GM19467 (cell line): ENCODE measurements at regions not wholly inside any gene's neighbourhood (a gene's known extent, or its start where the extent isn't known, plus 50 kb on each side); places are given as distances from the start of the nearest gene placed in this dataset.
A peak's percentile ranks its signal among the peaks of the same experiment; 100 is the strongest.

ENCODE experiments used
- ATAC-seq: cut with Tn5 transposase; IDR thresholded peaks from one replicate; pipeline ENCODE4 v1.9.1; 2021; ENCODE audit warnings: mild to moderate bottlenecking, moderate library complexity; ENCODE audit not compliant: unreplicated experiment

DNA sequence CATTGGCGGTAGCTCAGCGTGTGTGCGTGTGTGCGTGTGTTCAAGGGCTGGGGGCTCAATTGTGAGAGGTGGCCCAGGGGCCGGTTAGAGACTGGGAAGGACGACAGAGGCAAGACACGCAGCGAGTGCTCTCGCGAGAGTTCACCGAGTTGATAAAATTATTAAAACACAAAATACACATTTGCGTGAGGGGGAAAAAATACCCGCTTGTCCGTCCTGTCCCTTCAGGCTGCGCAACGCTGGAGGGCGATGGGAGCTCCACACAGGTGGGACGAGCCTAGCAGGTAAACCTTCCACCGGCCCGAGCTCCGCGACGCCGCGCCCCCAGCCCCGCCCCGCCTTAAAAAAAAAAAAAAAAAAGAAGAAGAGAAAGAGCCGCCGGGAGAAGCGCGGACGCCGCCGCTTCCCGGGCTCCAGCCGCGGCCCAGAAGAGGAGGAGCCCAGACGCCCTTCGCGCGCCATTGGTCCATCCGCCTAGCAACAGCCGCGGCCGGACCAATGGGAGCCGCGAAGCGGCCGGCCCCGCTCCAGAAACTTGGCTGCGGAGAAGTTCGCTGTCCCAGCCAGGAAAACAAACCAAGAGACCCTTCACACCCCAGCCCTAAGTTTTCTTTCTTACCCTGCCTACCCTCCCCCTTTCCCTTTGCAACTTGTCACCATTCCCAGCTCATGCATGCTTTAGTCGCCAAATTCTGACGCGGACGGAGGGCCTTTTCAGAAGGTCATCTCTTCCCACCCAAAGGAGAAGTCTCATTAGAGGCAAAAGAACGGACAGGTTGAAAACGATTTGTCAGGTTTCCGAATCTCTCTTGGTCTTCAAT lies 169.9 kb upstream of the MAF start:
- peak; percentile 100 for ATAC-seq

DNA sequence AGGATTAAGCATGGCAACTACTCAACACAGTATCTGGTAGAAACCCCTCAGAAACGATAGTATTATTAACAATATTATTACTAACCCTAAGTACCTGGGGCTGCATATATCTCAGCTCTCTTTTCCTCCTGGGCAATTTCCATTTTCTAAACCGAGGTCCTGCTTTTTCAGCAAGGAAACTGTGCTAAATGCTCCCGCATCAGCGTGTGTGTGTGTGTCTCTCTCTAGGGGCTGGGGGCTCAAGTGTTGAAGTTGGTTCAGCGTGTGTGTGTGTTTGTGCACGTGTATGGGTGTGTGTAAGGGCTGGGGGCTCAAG lies 169.3 kb upstream of the MAF start:
- no peak for ATAC-seq

DNA sequence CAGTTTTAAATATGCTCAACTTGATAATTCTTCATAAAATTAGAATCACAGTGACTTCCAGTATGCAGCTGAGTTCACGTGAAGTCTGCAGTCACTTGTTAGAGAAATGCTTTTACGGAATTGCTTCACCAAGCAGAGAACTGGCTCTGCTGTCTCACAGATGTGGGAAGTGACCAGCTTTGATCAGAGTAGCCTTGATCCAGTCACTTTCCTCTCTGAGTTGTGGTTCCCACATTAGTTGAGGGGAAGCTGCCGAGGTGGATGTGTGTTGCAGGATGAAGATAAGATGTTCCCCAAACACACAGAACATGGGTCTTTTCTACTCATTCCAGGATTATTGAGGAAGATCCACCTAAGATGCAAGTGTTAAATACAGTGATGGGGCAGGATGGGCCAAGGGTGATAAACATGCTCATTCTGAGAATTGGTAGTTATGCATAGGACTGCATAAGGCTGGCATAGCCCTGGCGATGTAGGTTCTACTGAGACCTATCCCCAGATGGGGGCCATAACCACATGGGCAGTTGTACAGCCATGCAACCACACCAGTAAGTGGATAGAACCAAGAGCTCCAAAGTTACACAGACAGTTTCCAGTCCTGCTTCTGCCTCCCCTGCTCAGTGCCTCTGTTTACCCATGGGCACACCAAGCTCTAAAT lies 168.9 kb upstream of the MAF start:
- no peak for ATAC-seq

DNA sequence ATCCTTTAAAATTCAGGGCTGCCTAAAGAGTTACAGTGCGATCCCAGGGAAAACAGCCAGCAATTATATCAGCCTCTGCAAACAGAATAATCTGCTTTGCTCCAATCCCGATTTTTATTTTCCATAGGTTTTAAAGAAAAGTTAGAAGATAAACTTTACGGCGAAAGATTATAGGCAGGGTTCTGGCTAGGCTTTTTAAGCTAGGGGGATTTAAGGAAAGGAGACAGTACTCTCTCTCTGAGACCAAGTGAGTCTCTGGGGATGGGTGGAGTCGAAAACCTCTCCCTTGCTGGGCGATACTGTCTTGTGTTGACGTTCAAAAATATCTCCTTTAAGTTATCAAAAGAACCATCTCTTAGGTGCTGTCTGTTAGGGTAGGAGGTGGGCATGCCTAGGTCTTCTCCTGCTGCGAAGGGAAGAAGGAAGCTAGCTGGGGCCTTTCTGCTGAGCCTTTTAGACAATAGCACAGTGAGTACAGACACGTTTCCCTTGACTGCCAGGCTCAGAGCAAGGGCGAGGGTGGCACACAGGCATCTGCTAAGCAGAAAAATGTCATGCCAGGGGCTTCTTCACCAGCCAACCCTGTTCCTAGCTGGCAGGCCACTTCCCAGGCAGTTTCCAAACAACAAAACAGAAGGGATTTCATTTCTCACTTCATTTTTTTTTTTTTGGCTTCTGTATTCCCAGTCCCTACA lies 167.9 kb upstream of the MAF start:
- ATAC-seq, result no peak

DNA sequence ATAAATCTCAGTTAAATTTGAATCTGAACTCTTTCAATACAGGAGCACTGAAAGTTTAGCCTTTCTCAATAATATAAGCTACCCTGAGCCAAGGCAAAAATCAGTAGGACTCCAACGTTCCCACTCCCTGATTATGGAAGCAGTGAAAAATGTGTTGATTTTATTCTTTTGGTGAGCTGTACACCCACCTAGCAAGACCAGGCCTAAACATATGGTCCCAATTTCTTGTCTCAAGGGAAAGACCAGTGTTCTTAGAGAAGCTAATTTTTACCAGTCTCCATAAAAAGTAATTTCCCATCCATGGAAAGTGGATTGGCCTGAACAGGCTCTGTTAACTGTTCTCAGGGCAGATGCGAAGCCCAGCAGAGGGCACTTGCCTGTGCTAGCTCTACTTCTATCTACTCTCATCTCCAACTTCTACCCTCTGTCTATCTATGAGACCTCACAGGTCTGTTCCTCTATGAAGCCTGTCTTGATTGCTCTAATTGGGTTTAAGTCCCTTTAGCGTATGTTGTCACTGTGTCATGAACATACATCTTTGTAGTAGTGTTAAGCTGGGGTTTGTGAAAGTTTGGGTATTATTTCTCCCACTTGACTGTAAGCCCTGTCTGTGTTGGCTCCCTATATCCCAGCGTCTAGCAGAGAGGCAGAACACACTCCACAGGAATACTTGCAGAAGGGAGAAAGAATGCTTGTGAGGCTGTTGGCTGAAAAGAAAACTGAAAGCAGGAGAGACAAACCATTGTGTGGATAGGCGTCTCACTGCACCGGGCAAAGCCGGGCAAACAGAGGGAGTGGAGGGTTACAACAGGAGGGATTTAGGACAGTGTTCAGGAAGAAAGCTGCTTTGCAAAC lies 167.1 kb upstream of the MAF start:
- ATAC-seq, result no peak

DNA sequence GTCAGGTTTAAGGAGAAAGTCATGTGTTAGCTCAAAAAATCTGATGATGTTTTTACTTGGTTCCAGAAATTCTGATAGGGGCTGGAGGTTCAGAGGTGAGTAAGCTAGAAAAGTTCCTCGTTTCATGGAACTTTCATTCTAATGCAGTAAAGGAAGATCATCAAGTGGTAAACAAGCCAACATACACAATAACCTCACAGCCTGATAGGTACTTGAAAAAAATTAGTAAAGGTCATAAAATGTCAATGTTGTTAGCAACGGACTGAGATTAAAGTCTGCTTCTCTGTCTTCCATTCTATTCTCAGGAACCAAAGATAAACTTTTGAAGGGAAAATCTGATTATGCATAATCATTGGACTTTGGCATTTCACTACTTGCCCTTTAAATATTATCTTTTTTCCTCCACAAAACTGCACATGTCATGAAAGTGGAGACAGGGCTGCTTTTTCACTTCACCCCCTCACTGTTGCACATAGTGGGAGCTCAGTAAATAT lies 165.4 kb upstream of the MAF start:
- ATAC-seq, result no peak

DNA sequence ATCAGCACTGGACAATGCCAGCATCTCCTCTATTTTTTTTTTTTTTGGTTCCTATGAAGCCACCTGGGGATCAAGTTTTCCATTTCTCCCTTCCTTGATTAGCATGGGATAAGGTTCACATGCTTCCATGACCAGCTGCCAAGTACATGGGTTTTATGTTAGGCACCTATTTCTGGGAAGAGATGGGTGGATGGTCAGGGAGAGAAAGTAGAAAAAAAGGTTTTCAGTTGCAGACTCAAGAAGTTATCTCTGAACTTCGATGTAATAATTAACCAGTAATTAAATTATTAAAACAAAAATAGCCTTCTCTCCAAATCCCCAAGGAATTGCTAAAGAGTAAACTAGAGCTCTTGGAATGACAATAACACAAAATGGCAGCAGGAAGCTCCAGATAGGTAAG lies 164.9 kb upstream of the MAF start:
- ATAC-seq, result no peak

DNA sequence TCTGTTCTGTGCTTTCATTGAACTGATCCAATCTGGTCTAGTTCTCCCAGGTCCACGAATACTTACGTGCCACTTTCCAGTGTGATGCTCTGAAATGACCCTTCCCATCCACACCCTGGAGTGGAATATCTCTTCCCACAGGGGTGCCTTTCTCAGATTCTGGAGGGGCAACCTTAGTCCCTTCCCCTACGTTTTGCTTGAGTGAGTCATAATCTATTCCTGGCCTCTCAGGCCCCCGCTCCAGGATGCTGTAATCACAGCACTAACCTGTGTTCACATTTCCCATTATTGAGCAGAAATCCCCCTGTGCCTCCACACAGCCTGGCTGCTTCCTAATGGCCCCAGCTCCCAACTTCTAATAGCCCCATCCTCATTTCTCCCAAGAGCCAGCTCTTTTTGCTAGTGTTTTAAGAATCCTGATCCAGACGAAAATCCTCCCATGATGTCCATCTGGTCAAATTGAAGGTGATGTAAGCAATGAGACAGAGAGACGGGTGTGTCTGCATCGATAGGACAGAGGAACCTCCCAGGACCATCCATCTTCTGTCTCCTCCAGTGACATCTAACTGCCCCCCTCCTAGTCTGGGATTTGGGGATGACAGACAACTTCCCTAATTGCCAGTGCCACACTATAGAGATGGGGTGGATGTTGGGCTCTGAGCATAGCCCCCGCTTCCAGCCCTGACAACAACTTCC lies 164.0 kb upstream of the MAF start:
- no peak for ATAC-seq

DNA sequence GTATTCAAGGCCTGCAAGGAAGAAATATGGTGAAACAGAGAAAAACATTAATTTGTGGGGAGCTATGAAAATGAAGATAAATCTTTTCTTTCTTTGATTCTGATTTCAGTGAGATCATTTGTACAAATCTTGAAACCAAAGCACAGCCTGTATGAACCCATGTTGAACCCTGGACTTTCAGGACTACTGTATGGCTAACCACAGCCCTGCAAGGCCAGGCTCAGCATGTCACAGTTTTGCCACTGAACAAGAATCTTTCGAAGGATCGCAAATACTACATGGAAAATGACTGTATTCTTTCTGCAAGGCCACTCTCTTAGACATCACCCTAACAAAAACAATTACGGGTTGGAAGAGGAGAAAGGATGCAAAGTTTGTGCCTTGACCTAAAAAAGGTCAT lies 161.7 kb upstream of the MAF start:
- no peak for ATAC-seq

DNA sequence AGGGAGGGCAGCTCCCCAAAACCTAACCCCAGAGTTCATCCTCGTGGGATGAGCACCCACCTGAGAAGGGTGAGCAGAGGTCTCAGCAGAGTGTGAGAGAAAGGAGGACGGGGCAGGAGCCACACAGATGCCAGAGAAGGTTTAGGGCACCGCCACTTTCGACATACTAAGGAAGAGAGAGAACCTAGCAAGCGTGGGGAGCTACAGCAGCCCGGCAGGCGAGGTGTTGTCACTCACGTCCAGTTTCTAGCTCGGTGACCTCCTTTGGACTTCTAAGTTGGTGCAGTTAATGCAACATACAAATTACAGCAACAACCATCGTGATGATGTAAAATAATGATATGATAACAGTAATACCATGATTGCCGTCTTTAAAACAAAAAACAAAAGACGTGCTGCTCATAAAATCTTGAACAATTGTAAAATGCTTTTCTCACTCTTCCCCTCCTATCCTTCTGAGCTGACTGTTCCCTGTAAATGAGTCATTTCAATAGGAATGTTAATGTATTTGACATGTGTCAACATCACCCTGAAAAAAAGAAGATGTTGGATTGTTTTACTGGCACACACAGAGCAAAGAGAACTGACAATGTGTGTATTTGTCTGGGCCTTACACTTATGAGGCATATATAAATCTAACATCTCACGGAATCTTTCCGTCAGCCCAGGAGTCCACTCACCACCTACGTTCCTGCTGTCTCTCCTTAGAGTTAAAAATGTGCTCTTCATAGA lies 158.2 kb upstream of the MAF start:
- no peak for ATAC-seq

DNA sequence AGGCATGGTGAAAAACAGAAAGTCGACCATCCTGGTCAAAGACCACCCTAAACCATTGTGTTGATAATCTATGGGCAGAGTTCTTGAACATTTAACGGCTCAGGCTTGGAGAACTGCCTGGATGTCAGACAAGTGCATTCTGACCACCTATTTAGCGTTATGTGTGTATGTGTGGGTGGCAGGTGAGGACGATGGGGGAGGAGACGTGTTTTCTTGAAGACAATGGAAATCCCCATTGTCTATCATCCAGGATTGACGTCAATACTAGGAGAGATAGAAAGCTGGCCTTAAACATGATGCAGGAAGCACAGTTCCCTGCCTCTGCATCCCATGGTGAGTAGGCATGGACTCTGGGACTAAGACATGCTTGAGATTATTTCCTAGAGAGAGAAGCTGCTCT lies 157.4 kb upstream of the MAF start:
- ATAC-seq, result no peak

DNA sequence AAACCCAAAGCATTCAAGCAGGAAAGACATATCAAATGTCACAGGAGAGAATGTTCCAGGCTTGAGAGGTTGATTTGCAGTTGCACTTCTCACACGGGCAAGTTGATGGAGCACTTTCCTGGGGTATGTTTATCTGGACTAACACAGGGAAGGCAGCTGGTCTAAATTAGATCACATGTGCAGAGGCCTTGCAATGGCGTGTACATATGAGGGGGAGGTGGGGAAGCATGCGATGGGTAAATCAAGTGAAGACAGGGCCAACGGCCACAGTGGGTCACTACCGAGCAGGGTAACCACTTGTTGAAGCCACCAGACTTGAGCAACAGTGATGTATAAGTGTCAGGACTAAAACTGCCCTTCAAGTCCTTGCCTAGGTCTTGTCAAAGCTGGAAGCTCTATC lies 156.6 kb upstream of the MAF start:
- no peak for ATAC-seq

DNA sequence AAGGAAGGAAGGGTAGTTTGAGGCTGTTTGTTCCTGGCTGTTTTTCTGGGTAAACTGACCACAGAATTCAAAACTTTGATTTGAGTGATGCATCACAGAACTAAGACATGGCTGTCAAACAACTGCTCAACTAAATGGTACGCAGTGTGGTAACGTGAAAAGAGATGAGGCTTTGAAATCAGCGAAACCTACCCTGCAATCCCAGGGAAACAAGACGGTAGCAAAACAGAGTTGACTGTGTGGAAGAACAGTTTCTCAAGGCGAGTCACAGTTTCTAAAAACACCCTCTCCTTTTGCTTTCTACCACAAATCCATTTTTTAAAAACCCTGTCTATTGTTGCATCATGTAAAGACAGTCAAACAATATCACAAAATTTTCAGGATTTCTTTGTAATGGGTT lies 156.0 kb upstream of the MAF start:
- no peak for ATAC-seq

DNA sequence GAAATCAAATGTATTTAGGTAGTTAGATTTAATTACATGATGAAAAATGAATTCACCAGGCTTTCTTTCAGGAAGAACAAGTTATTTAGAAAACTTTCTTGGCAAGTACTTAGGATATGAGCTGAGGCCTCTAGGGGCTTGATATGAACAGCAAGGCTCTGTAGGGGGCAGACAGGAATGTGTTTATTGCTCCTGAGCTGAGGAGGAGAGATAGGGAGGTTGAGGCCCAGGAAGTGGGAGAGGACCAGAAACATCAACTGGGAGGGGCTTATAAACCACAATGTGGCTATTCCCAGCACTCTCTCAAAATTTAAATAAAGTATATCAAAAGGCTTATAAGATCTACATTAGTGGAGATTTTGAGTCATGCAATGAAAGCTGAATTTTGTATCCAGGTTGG lies 154.0 kb upstream of the MAF start:
- ATAC-seq, result no peak

DNA sequence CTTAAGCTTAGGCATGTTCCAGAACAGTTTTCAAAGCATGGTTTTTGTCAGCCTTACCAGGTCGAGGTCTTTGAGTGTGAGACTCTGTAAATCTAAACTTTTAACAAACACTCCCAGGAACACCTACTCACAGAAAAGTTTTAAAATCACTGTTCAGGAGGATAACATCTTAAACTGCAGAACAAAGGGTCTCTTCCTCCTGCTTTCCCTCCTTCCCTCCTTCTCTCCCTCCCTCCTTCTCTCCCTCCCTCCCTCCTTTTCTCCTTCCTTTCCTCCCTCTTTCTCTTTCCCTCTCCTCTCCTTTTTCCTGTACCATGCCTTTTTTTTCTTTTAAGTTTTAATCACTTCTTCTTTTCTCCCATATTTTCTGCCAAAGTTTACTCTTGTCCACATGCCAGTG lies 153.5 kb upstream of the MAF start:
- no peak for ATAC-seq

DNA sequence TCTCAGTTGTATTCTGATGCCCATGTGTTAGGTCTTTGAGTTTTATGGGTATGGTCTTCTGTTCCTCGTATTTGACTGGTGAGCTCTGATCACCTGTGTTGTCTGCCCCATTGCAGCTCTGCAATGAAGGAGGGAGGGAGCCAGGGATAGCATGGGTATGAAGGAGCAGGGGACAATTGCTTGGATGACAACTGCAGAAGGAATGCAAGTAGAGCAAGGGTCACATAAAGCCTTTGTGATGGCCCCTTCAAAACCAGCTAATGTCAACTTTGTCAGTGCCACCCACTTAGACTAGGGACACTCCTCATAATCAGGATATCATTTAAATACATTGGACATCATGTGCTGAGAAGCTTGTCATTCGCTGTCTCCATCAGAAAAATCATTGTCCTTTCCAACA lies 152.7 kb upstream of the MAF start:
- ATAC-seq, result no peak

DNA sequence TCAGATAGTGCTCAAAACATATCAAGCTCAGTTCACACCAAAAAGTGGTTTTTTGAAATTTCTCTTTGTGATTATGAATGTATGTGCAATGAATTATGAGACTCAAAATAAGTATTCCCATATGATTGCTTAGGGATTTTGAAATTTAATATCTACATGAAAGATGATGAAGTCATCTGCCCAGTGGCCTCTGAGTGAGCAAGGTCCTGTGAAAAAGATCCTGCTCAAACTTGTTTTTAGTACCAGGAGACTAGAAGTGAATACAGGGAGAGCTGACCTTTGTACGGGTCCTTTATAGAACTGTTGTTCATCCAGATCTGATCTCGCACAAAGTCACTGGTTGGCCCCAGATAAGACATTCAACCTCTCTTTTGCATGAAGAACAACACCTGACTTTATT lies 151.9 kb upstream of the MAF start:
- ATAC-seq, result no peak

DNA sequence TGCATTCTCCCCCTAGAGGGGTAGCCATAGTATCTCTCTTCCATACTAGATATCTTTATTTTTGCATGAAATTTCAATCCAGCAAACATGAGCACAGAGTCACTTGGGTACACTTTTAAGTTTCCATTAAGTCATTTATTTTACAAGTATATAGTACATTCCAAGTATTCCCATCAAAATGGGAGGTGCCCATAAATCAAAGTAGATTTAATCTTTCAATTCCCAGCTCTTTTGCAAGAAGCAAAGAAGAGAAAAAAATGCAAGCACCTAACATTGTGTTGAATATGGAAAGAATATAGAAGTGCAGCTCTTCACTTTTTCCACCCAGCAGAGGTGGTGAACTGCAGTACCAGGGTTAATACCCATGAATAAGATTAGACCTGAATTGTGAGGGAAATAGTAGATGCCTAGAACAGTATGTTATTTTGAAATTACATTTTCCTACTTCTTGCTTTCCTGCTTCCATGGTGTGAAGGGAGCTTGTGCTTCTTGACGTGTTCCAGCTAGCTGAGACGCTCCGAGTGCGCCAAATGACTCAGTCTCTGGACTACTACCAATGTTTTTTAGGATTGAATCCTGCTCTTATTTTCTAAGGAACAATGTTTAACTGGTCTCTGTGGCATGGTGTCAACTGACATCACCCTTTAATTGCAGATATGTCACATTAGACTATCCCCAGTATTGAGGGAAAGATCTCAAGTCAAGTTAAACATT lies 151.1 kb upstream of the MAF start:
- no peak for ATAC-seq

DNA sequence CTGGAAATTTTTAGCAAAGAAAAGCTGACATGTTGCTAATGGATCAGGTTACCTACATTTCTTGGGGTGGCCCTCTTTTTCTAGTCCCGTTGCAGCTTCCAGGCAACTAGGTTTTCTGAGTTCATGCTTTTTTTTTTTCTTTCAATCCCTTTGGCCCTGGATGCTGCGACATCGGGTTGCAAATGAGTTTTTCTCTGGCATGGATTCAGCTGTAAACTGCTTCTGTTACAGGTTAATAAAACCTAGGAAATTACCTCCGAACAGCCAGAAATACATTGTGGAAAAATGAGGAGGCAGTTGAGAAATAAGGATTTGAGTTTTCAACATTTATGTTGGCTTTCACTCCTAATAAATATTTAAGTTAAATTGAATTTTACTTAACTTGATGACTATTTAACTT lies 149.8 kb upstream of the MAF start:
- no peak for ATAC-seq
